Body of pancreas (tissue), 4 donors: ENCODE measurements at regions not wholly inside any gene's neighbourhood (a gene's known extent, or its start where the extent isn't known, plus 50 kb on each side); places are given as distances from the start of the nearest gene placed in this dataset.

Source experiments
- POLR2A ChIP-seq, 3 donors: fragments of 450-650 bp; IDR thresholded peaks; one replicate each; pipeline ENCODE4 v1.6.1; 2016; ENCODE audit warnings: antibody characterized with exemption in 3 of 3, mild to moderate bottlenecking in 2 of 3
- TF ChIP-seq, protein P1 (sequence below), 7 experiments: fragments of 450-650 bp in 4 of 7; fragments of 200-600 bp in 3 of 7; sonication (generic) in 3 of 7; IDR thresholded peaks; one replicate each; pipeline ENCODE4 v1.5.1; 2016 to 2019; ENCODE audit warnings: antibody characterized with exemption in 7 of 7

DNA sequence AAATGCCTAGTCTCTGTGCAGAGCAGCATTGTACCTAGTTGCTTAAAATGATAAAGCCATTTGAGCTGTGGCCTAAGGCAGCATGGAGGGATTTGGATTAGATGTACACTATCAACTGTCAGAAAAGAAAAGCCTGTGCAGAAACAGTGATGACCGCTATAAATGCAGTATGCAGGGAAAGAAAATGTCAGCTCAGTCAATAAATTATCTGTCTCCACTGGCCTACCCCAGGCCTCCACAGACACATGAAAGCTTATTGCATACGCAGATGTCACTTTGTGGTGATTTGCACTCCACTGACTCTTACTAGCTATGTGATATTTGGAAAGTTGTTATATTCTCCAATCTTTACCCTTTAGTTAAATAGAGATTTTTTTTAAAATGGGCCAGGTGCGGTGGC lies 221.9 kb upstream of the OPRM1 start:
- TF ChIP-seq, protein P1, sequence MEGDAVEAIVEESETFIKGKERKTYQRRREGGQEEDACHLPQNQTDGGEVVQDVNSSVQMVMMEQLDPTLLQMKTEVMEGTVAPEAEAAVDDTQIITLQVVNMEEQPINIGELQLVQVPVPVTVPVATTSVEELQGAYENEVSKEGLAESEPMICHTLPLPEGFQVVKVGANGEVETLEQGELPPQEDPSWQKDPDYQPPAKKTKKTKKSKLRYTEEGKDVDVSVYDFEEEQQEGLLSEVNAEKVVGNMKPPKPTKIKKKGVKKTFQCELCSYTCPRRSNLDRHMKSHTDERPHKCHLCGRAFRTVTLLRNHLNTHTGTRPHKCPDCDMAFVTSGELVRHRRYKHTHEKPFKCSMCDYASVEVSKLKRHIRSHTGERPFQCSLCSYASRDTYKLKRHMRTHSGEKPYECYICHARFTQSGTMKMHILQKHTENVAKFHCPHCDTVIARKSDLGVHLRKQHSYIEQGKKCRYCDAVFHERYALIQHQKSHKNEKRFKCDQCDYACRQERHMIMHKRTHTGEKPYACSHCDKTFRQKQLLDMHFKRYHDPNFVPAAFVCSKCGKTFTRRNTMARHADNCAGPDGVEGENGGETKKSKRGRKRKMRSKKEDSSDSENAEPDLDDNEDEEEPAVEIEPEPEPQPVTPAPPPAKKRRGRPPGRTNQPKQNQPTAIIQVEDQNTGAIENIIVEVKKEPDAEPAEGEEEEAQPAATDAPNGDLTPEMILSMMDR (IDR thresholded peaks at IDR 0.05): no peak
- TF ChIP-seq POLR2A (IDR thresholded peaks at IDR 0.05): no peak
